ENCODE measurements at regions not wholly inside any gene's neighbourhood (a gene's known extent, or its start where the extent isn't known, plus 50 kb on each side); places are given as distances from the start of the nearest gene placed in this dataset.

DNA sequence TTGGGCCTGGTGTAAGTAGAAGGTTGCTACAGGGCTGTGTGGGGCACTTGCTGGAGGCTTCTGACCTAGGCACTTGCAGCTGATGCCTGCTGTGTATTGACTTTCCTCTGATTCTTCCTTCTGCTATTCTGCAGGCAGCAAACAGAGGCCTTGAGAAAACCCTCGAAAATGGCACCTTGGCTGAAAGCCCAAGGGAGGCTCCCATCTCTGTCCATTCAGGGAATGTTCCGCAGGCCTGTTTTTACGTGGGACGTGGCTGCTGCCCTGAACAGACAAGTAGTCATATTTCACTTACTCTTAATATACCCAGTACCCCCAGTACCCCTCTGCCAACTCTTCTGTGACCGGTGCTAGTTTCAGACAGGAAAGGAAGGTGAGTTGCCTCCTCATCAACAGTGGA is 664.7 kb downstream of the INHBA start:
- intact Hi-C loops (cut with DNase I): no loop called here
- no peak overlapping the region for H3K27ac ChIP-seq
- H3K36me3 ChIP-seq: no peaks in the 10 kb centered on the region
- DNase-seq (no peak), ATAC-seq (no peak)
- TF ChIP-seq, protein P1, sequence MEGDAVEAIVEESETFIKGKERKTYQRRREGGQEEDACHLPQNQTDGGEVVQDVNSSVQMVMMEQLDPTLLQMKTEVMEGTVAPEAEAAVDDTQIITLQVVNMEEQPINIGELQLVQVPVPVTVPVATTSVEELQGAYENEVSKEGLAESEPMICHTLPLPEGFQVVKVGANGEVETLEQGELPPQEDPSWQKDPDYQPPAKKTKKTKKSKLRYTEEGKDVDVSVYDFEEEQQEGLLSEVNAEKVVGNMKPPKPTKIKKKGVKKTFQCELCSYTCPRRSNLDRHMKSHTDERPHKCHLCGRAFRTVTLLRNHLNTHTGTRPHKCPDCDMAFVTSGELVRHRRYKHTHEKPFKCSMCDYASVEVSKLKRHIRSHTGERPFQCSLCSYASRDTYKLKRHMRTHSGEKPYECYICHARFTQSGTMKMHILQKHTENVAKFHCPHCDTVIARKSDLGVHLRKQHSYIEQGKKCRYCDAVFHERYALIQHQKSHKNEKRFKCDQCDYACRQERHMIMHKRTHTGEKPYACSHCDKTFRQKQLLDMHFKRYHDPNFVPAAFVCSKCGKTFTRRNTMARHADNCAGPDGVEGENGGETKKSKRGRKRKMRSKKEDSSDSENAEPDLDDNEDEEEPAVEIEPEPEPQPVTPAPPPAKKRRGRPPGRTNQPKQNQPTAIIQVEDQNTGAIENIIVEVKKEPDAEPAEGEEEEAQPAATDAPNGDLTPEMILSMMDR (IDR thresholded peaks at IDR 0.05): no peak
- peaks cover 0 to 3% of the 10 kb centered on the region in 2 donors for H3K9me3 ChIP-seq
- H3K4me1 ChIP-seq: no peaks in the 10 kb centered on the region
- no peaks in the 10 kb centered on the region for H3K27me3 ChIP-seq
- no peak overlapping the region for H3K4me3 ChIP-seq

DNA sequence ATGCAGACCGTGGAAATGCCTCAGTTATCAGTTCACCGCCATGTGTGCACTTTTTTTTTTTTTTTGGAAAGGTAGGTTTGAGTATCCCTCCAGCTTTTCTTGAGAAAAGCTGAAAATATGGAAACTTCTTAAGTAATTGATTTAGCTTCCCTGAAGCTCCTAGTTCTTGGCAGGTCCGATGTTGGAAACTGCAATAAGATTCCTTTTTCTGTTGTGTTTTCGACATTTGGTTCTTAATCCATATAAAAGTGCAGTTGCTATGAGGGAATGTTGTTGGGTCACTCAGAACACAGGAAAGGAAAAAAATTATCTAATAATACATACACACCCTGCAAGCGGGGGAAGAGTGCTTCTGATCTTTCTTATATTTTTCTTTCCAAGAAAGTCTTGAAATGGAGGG is 665.2 kb downstream of the INHBA start:
- H3K9me3 ChIP-seq: no peaks in the 10 kb centered on the region
- H3K27ac ChIP-seq: no peak overlapping the region
- ATAC-seq: no peak
- no peaks in the 10 kb centered on the region for H3K36me3 ChIP-seq
- TF ChIP-seq, protein P1 (IDR thresholded peaks at IDR 0.05): no peak
- no peaks in the 10 kb centered on the region for H3K4me1 ChIP-seq
- DNase-seq: no peak
- no peaks in the 10 kb centered on the region for H3K27me3 ChIP-seq
- no peak overlapping the region for H3K4me3 ChIP-seq
- intact Hi-C loops (cut with DNase I): no loop called here

DNA sequence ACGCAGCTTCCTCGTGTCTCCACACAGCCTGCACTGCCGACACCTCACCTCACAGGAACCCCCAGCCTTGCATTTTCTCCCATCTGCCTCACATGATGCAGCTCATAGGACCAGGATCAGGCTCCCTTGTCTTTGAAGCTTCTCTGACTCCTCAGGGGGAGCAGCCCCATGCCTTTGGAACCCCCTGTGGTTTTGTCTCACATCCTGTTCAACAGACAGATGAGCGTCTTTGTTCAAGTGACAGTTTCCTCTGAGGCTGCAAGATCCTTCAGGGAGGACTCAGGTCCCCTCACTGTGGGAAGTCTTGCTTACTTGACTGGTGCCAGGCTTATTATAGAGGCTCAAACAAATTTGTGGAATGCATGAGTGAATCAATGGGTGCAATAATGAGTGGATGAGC is 667.1 kb downstream of the INHBA start:
- ATAC-seq (no peak), DNase-seq (no peak)
- Histone ChIP-seq H3K9me3 (no peaks in the 10 kb centered on the region), H3K4me1 (no peaks in the 10 kb centered on the region), H3K4me3 (no peak overlapping the region), H3K27ac (no peak overlapping the region), H3K27me3 (no peaks in the 10 kb centered on the region), H3K36me3 (no peaks in the 10 kb centered on the region)
- TF ChIP-seq, protein P1 (IDR thresholded peaks at IDR 0.05): no peak
- intact Hi-C loops (cut with DNase I): no loop called here

DNA sequence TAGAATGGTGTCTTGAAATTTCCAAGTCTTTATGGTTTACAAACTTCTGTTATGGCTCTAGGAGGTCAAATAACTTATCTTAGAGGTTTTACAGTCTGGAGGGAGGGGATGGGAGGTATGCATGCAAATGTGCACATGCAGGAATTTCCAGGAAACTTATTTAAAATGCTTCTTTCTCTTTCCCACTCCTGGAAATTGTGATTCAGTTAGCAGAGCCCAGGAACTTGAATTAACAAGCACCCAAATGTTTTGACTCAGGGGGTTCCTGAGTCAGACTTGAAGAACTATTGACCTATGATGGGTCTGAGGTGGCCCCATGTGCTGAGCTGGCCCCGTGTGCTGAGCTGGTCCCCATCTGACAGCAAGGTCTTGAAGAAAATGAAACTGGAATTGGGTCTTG is 669.4 kb downstream of the INHBA start:
- ATAC-seq: no peak
- no peaks in the 10 kb centered on the region for H3K4me1 ChIP-seq
- TF ChIP-seq, protein P1 (IDR thresholded peaks at IDR 0.05): no peak
- intact Hi-C loops (cut with DNase I): no loop called here
- no peaks in the 10 kb centered on the region for H3K36me3 ChIP-seq
- H3K4me3 ChIP-seq: no peak overlapping the region
- H3K27ac ChIP-seq: no peak overlapping the region
- H3K9me3 ChIP-seq: no peaks in the 10 kb centered on the region
- H3K27me3 ChIP-seq: no peaks in the 10 kb centered on the region
- DNase-seq: no peak

DNA sequence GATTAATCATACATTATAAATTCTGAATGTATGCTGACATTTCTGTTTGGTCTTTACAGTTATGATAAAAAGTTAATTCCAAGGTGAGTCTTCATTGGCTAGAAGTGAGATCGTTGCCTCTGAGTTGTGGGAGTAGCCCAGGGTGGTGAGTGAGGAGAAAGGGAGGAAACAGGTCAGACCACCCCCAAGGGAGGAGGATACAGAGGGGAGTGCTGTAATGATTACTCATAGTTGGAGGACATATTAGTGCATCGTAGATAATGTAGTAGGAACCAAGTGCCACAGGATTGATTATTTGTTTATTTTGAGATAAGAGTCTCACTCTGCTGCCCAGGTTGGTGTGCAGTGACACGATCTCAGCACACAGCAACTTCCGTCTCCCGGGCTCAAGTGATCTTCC is 672.2 kb downstream of the INHBA start:
- H3K36me3 ChIP-seq: no peaks in the 10 kb centered on the region
- ATAC-seq (no peak), DNase-seq (no peak)
- no peak overlapping the region for H3K4me3 ChIP-seq
- TF ChIP-seq, protein P1 (IDR thresholded peaks at IDR 0.05): no peak
- no peaks in the 10 kb centered on the region for H3K9me3 ChIP-seq
- no peaks in the 10 kb centered on the region for H3K27me3 ChIP-seq
- no peak overlapping the region for H3K27ac ChIP-seq
- intact Hi-C loops (cut with DNase I): no loop called here
- no peaks in the 10 kb centered on the region for H3K4me1 ChIP-seq

All from left lung (tissue), 4 donors.